A673 (cell line): ENCODE measurements at regions not wholly inside any gene's neighbourhood (a gene's known extent, or its start where the extent isn't known, plus 50 kb on each side); places are given as distances from the start of the nearest gene placed in this dataset.

ENCODE experiments used
- EZH2 ChIP-seq: fragments of 200-600 bp; sonication (generic); IDR thresholded peaks from 2 replicates; pipeline ENCODE4 v1.6.1; 2017; ENCODE audit warnings: borderline replicate concordance, low read depth, mild to moderate bottlenecking, mixed read lengths, antibody characterized with exemption, low read length; ENCODE audit not compliant: poor library complexity, severe bottlenecking
- TF ChIP-seq, protein P1 (sequence below): fragments of 300-800, 200-600 bp; sonication (generic); conservative IDR thresholded peaks from 2 replicates; pipeline ENCODE4 v1.5.1; 2017; ENCODE audit warnings: low read depth, mild to moderate bottlenecking, antibody characterized with exemption, low read length, moderate library complexity, mixed read lengths

DNA sequence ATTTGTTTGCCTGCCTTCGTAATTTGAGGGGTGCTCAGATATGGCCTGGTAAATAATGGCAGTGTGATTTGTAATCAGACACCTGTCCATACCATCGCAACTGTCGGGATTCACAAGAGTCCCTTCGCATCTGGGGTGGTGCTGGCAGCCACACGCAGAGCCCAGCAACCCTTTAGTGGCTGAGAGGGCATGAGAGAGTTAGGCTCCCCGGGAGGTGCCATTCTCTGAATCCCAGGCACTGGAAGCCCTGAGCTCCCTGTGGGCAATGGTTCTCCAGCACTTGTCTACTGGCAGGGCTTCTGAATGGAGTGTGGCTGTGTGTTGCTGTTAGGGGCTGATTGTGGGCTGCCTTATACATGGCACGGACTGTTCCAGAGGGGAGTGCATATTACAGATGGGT, 230.1 kb downstream of the EBLN2 start:
- TF ChIP-seq, protein P1, sequence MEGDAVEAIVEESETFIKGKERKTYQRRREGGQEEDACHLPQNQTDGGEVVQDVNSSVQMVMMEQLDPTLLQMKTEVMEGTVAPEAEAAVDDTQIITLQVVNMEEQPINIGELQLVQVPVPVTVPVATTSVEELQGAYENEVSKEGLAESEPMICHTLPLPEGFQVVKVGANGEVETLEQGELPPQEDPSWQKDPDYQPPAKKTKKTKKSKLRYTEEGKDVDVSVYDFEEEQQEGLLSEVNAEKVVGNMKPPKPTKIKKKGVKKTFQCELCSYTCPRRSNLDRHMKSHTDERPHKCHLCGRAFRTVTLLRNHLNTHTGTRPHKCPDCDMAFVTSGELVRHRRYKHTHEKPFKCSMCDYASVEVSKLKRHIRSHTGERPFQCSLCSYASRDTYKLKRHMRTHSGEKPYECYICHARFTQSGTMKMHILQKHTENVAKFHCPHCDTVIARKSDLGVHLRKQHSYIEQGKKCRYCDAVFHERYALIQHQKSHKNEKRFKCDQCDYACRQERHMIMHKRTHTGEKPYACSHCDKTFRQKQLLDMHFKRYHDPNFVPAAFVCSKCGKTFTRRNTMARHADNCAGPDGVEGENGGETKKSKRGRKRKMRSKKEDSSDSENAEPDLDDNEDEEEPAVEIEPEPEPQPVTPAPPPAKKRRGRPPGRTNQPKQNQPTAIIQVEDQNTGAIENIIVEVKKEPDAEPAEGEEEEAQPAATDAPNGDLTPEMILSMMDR, result no peak
- TF ChIP-seq EZH2, result no peak
